Loucy (cell line): ENCODE measurements at regions not wholly inside any gene's neighbourhood (a gene's known extent, or its start where the extent isn't known, plus 50 kb on each side); places are given as distances from the start of the nearest gene placed in this dataset.

Experiments used
- EZH2phosphoT487 ChIP-seq: fragments of 200-600 bp; IDR thresholded peaks from 2 replicates; pipeline ENCODE4 v1.6.1; 2018; ENCODE audit warnings: antibody characterized with exemption, mild to moderate bottlenecking, moderate library complexity, borderline replicate concordance
- TF ChIP-seq, protein P1 (sequence below): fragments of 200-600 bp; sonication (generic); conservative IDR thresholded peaks from 2 replicates; pipeline ENCODE4 v1.5.1; 2014; ENCODE audit warnings: mild to moderate bottlenecking, antibody characterized with exemption, low read length

DNA sequence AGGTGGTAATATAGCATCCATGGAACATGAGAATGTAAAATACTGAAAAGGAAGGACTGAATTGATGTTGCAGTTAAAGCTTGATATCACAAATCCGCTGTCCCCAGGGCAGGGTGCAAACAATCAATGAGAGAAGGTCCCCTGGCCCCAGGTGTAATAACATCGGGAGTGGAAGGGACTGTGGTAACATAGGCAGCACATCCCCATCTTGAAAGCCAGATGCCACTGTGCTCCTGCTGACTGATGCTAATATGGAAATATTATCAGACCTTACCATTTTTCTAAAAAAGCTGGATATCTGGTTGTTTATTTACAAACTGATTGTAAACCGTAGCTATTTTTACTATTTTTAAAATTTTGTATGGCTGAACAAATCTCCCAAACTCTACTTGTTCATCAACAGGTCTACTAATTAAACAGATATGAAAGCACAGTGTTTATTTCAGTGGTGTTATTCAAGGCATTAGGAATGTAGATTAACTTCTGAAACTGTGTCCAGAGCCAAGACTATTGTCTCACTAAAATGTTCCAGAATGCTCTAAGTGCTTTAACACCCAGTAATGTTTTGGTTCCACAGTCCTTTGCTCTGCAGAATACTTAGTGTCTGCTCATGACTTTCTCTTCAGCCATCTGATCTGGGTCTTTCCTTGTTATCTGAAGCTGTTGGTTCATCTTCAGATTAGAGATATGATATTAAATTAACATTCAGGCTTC, 386.0 kb upstream of the RARB start:
- TF ChIP-seq, protein P1, sequence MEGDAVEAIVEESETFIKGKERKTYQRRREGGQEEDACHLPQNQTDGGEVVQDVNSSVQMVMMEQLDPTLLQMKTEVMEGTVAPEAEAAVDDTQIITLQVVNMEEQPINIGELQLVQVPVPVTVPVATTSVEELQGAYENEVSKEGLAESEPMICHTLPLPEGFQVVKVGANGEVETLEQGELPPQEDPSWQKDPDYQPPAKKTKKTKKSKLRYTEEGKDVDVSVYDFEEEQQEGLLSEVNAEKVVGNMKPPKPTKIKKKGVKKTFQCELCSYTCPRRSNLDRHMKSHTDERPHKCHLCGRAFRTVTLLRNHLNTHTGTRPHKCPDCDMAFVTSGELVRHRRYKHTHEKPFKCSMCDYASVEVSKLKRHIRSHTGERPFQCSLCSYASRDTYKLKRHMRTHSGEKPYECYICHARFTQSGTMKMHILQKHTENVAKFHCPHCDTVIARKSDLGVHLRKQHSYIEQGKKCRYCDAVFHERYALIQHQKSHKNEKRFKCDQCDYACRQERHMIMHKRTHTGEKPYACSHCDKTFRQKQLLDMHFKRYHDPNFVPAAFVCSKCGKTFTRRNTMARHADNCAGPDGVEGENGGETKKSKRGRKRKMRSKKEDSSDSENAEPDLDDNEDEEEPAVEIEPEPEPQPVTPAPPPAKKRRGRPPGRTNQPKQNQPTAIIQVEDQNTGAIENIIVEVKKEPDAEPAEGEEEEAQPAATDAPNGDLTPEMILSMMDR, result no peak
- no peak for TF ChIP-seq EZH2phosphoT487
